ENCODE measurements at regions not wholly inside any gene's neighbourhood (a gene's known extent, or its start where the extent isn't known, plus 50 kb on each side); places are given as distances from the start of the nearest gene placed in this dataset.
"Not testable (repeated sequence)": the region's sequence is repeated elsewhere in the genome, so short reads cannot be mapped to it uniquely, and the experiment has no call there.

- DNase-seq (ENCODE audit: low spot score): no peak
Observed at GRCh38 chr16:48105976-48106375, 49.8 kb downstream of the ABCC12 start.

- DNase-seq (ENCODE audit: low spot score): no peak
Observed at GRCh38 chr16:48105456-48105855, 50.3 kb downstream of the ABCC12 start.

GRCh38 chr16:48103591-48103990 lies 52.2 kb downstream of the ABCC12 start:
- no peak for DNase-seq (ENCODE audit: low spot score)

DNA sequence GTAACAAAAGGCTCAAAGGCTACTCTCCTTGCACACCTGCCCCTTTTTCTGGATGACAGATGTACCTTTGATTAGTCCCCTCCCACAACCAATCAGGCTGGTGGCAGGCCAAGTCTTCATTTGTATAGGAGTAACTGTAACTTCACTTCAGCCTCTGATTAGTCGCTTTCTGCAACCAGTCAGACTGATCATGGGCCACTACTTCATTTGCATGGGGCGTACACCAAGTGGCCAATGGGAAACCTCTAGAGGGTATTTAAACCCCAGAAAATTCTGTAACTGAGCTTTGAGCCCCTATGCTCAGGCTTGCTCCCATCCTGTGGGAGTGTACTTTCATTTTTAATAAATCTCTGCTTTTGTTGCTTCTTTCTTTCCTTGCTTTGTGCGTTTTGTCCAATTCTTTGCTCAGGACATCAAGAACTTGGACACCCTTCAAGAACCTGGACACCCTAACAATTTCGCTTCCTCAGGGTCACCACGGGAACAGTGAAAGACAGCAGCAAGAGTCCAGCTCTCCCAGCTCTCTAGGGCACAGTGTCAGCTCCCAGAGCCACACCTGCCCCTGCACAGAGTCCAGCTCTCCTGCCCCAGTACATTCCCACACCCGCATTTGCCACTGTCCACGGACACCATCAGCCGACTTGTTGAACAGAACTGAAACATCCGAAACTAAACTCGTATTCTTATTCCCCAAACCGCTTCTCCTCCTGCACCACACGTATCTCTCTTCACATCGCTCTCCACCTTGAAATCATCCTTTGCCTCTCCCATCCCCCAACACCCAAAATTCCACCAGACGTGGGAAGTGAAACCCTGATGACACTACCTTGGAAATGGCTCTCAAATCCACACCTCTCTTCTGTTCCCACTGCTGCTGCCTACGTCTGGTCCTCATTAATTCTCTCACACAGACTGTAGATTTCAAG lies 53.4 kb downstream of the ABCC12 start:
- DNase-seq (ENCODE audit: low spot score): no peak

DNA sequence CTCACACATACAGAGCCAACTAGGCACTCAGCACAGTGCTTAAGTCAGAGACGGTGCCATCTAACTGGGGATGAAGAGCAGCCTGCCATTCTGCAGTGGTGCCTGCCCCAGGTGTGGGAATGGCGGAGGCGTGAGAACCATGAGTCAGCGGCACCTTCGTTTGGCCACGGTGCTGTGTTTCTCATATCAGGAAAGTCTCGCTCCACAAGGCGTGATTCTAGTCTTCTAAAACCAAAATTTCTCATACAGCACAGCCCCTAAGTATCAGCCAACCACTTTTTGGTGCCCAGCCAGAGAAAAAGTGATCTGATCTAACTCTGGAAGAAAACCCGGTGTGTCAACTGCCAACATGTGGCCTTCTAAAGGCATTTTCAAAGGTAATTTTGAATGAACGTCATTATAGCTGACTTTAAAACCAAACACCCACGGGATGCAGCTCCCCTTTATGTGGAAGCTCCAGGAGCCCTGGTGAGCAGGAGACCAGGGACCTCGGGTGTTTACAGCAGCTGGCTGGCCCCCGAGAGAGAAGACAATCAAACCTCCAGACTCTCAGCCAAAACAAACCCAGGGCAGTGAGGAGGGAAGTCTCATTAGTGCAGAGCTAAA lies 54.6 kb downstream of the ABCC12 start:
- DNase-seq (ENCODE audit: low spot score): no peak

GRCh38 chr16:48099455-48099854 lies 56.3 kb downstream of the ABCC12 start:
- no peak for DNase-seq (ENCODE audit: low spot score)

DNA sequence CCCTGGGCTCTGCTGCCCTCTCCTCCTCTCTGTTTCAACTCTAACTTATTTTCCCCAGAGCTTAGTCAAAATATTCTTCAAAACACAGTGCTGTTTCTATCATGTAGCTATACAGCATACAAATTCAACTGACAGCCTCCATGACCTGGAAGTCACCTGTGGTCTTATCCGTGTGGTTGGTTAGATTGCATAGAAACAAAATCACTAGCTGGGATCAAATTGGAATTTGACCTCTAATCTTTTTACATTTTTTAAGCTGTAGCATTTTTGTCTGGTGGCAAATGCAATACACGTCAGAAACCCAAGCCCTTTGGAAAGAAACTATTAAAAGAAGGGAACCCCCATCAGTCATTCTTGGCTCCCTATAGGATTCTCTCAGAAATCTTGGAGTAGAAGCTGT lies 57.3 kb downstream of the ABCC12 start:
- DNase-seq (ENCODE audit: low spot score): no peak

- DNase-seq (ENCODE audit: low spot score): no peak
Observed at GRCh38 chr16:48091117-48091516, 64.7 kb downstream of the ABCC12 start.

- DNase-seq (ENCODE audit: low spot score): no peak
Observed at GRCh38 chr16:48089053-48089792, 66.6 kb downstream of the ABCC12 start.

DNA sequence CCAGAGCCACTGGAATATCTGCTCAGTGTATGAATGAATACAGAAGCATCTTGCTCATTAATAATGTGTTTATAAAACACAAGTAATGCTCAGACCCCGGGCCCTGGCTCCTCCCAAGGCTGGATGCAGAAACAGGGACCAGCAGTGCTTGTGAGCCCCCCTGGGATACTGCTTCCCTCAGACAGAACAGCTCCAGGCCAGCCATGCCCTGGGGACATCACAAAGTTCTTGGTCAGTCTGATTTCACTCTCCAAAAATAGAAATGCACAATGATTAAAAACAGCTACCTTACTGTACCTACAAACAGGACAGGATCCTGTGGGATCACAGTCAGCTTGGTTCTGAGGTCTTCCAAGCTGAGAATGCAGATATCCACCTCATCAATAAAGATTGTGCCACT lies 68.2 kb downstream of the ABCC12 start:
- no peak for DNase-seq (ENCODE audit: low spot score)

DNA sequence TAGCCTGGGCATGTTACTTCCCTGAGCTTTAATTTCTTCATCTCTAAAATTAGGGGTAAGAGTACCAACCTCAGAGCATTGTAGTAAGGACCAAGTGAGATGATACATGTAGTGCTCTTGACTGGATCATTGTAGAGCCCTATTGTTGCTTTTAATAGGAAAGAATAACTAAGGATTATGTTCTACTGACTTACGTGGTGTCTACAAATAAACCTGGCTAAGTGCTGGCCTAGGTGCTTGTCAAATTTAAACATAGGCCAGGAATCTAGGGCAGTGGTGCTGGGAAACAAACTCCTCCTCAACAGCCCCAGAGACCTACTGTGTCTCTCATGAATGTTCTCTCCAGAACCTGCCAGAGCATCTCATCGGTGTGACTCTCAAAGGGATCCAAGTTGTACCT lies 69.4 kb downstream of the ABCC12 start:
- no peak for DNase-seq (ENCODE audit: low spot score)

GRCh38 chr16:48085729-48086128 lies 70.1 kb downstream of the ABCC12 start:
- no peak for DNase-seq (ENCODE audit: low spot score)

DNA sequence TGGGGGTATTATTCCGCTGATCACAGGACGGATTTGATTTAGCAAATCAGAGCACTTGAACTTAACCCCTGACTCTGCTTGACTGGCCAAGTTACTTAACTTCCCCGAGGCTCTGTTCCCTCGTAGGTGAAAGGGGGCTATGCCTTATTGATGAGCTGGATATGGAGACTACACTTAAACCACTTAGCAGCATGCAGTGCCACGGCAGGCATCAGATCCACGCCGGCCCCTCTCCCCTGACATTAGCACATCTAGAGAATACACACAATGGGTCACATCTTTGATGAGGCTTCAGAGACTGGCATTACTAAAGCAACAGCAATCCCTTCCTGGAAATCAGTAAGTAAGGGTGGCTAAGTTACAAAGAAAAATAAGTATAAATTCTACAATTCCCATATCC lies 71.0 kb downstream of the ABCC12 start:
- DNase-seq (ENCODE audit: low spot score): no peak

DNA sequence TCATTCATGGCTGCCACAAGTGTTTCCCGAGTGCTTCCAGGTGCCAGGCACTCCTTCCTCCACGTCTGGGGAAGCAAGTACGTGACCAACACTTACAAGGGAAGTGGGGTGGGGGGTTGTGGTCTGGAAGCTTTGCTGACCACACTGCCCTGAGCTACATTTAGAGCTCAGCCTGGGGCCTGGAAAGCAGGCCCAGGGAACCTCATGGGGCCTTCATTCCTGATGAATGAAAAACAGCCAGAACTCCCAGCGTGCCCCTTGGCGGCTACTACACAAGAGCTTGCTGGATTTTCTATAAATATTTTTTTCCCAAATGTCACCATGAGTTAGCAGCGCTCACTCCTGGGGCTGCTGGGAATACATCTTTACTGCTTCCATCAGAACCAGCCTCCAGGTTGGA lies 73.3 kb downstream of the ABCC12 start:
- no peak for DNase-seq (ENCODE audit: low spot score)

GRCh38 chr16:48081656-48082055 lies 74.1 kb downstream of the ABCC12 start:
- no peak for DNase-seq (ENCODE audit: low spot score)

GRCh38 chr16:48076455-48077012 lies 79.3 kb downstream of the ABCC12 start:
- no peak for DNase-seq (ENCODE audit: low spot score)

DNA sequence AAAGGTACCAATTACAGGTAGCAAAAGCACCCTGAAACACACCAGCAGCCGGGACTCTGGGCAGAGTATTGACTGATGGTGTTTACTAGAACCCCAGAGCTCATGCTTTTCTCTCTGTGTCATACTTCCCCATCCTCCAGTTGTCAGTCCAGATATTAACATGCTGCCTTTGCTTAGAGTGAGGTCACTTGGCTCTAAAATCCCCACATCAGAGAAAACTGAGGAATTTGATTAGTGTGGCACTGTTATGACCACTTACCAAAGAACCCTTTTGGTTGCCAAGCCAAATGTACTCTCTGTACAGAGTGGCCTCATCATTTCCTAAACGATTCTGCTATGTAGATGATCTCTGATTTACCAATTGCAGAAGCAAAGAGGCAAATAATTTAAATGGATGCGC lies 80.4 kb downstream of the ABCC12 start:
- DNase-seq (ENCODE audit: low spot score): no peak

- no peak for DNase-seq (ENCODE audit: low spot score)
Observed at GRCh38 chr16:48067388-48067787, 88.4 kb downstream of the ABCC12 start.

DNA sequence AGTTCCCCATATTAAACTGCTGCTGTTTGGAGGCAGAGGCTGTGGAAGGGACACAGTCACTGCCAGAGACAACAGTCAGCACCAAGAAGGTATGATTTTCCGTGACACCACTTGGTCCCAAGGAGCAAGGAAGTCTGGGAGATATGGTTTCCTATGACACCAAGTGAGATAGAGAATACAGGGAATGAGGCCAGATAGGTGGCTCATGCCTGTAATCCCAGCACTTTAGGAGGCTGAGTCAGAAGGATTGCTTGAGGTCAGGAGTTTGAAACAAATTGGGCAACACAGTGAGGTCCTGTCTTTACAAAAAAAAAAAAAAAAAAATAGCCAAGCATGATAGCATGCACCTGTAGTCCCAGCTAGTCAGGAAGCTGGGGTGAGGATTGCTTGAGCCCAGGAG lies 90.8 kb downstream of the ABCC12 start:
- no peak for DNase-seq (ENCODE audit: low spot score)

GRCh38 chr16:48062681-48063080 lies 93.1 kb downstream of the ABCC12 start:
- no peak for DNase-seq (ENCODE audit: low spot score)

DNA sequence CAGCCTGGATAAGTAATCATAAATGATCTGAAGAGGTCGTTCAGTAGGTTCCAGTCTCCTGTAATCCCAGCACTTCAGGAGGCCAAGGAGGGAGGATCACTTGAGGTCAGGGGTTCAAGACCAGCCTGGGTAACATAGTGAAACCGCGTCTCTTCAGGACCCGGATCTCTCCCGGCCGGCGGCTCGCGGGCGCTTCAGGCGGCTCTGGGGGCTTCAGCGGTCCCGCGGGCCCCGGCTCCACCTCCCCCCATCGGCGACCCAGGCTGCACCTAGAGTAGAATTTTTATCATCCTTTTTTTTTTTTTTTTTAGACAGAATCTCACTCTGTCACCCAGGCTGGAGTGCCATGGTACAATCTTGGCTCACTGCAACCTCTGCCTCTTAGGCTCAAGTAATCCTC lies 95.9 kb downstream of the ABCC12 start:
- DNase-seq (ENCODE audit: low spot score): no peak

DNA sequence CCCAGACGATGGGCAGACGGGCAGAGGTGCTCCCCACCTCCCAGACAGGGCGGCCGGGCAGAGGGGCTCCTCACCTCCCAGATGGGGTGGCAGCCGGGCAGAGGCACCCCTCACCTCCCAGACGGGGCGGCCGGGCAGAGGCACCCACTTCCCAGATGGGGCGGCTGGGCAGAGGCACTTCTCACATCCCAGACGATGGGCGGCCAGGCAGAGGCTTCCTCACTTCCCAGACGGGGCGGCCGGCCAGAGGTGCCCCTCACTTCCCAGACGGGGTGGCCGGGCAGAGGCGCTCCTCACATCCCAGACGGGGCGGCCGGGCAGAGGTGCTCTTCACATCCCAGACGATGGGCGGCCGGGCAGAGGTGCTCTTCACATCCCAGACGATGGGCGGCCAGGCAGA lies 96.6 kb downstream of the ABCC12 start:
- DNase-seq (ENCODE audit: low spot score): not testable (repeated sequence)

GRCh38 chr16:48057048-48057447 lies 98.7 kb downstream of the ABCC12 start:
- no peak for DNase-seq (ENCODE audit: low spot score)

Data from CD4-positive, alpha-beta T cell treated with Interleukin-2 at 100 ng/mL for 4 hours (primary cell).